Body of pancreas (tissue), 4 donors: ENCODE measurements at regions not wholly inside any gene's neighbourhood (a gene's known extent, or its start where the extent isn't known, plus 50 kb on each side); places are given as distances from the start of the nearest gene placed in this dataset.

ENCODE experiments used
- CTCF ChIP-seq, 7 experiments: fragments of 450-650 bp in 4 of 7; fragments of 200-600 bp in 3 of 7; sonication (generic) in 3 of 7; IDR thresholded peaks; one replicate each; pipeline ENCODE4 v1.5.1; 2016 to 2019; ENCODE audit warnings: antibody characterized with exemption in 7 of 7
- POLR2A ChIP-seq, 3 donors: fragments of 450-650 bp; IDR thresholded peaks; one replicate each; pipeline ENCODE4 v1.6.1; 2016; ENCODE audit warnings: antibody characterized with exemption in 3 of 3, mild to moderate bottlenecking in 2 of 3

- no peak for TF ChIP-seq CTCF (IDR thresholded peaks at IDR 0.05)
- TF ChIP-seq POLR2A (IDR thresholded peaks at IDR 0.05) = no peak
Measured at GRCh38 chr16:35249051-35249450, 1789.6 kb downstream of the TP53TG3F start.
